HepG2 (cell line): ENCODE measurements at regions not wholly inside any gene's neighbourhood (a gene's known extent, or its start where the extent isn't known, plus 50 kb on each side); places are given as distances from the start of the nearest gene placed in this dataset.

Source experiments
- ATAC-seq: fragments of 200-7000 bp; cut with Tn5 transposase; 3 replicates; pipeline ENCODE4 v1.9.1; 2020; ENCODE audit warnings: mild to moderate bottlenecking, moderate library complexity
- BruUV-seq: library from RNA; stranded (reverse); fragments of 400-500 nt; replicated peaks from 2 replicates; lab custom pipeline; 2021; lab: Mats Ljungman, UMichigan
- CTCF ChIA-PET: fragments of 300-600 bp; formaldehyde crosslinking; extraction: SDS; loops from one replicate; lab custom pipeline; 2021; ENCODE audit warnings: low total read pairs, inconsistent platforms, low intra/inter-chr PET ratio; lab: Yijun Ruan, JAX
- POLR2A ChIA-PET: fragments of 350-600 bp; sonication (Branson Sonifier 250); formaldehyde crosslinking; loops from one replicate; lab custom pipeline; 2020; ENCODE audit warnings: antibody characterized with exemption, inconsistent platforms; lab: Yijun Ruan, JAX
- DNase-seq: peaks from one replicate; pipeline ENCODE4 v3.0.0-alpha.2; 2015; ENCODE audit warnings: low spot score
- FAIRE-seq: peaks from 3 replicates; lab custom pipeline; 2011; peaks lifted over from hg19 to GRCh38; lab: Jason Lieb, UNC
- H2AFZ ChIP-seq: one replicate; pipeline ENCODE4 v1.6.1; 2011; ENCODE audit warnings: low read length, inconsistent platforms
- H3K27ac ChIP-seq: fragments of 300-600 bp; 3 replicates; pipeline ENCODE4 v1.8.0; 2011; ENCODE audit warnings: mixed run types, mild to moderate bottlenecking, mixed read lengths, low read length, inconsistent platforms; ENCODE audit not compliant: insufficient read depth; ENCODE audit errors: extremely low read length
- H3K27me3 ChIP-seq, 2 experiments: fragments of 200-600 bp in 1 of 2; 2 replicates in 1 of 2; 3 replicates in 1 of 2; pipeline versions ENCODE4 v1.6.0 to v1.8.0; 2011; ENCODE audit warnings: low read length in 2 of 2, mild to moderate bottlenecking in 2 of 2, moderate library complexity in 2 of 2, inconsistent platforms in 1 of 2; ENCODE audit not compliant: insufficient read depth in 2 of 2, control insufficient read depth in 1 of 2
- H3K36me3 ChIP-seq, 2 experiments: fragments of 200-600 bp in 1 of 2; replicated peaks in 1 of 2; 2 replicates in 1 of 2; 3 replicates in 1 of 2; pipeline versions ENCODE4 v1.5.1 to v1.8.0; 2011; ENCODE audit warnings: low read length in 2 of 2, inconsistent platforms in 1 of 2; ENCODE audit not compliant: insufficient read depth in 2 of 2, control insufficient read depth in 1 of 2
- H3K4me1 ChIP-seq: 2 replicates; pipeline ENCODE4 v1.5.1; 2012; ENCODE audit warnings: low read length, inconsistent platforms; ENCODE audit not compliant: insufficient read depth
- H3K4me2 ChIP-seq: 2 replicates; pipeline ENCODE4 v1.6.0; 2011; ENCODE audit warnings: low read depth, low read length, inconsistent platforms
- H3K4me3 ChIP-seq, 3 experiments: fragments of 200-600 bp in 1 of 3; sonication (generic), shearing (Covaris generic) in 1 of 3; replicated peaks in 1 of 3; 2 replicates each; pipeline ENCODE4 v1.5.1; 2011 to 2016; ENCODE audit warnings: low read length in 3 of 3, inconsistent platforms in 2 of 3, low read depth in 2 of 3, mild to moderate bottlenecking in 2 of 3, control low read depth in 1 of 3, mixed read lengths in 1 of 3; ENCODE audit not compliant: insufficient read depth in 1 of 3
- H3K79me2 ChIP-seq: one replicate; pipeline ENCODE4 v1.6.1; 2011; ENCODE audit warnings: low read length, inconsistent platforms; ENCODE audit not compliant: insufficient read depth
- H3K9ac ChIP-seq: 2 replicates; pipeline ENCODE4 v1.6.0; 2011; ENCODE audit warnings: mild to moderate bottlenecking, low read depth, low read length, inconsistent platforms; ENCODE audit not compliant: insufficient read depth
- H3K9me3 ChIP-seq: 2 replicates; pipeline ENCODE4 v1.5.1; 2012; ENCODE audit warnings: mild to moderate bottlenecking, low read length
- H4K20me1 ChIP-seq: 2 replicates; pipeline ENCODE4 v1.6.0; 2011; ENCODE audit warnings: inconsistent platforms, mild to moderate bottlenecking, low read length, moderate library complexity; ENCODE audit not compliant: insufficient read depth
- ATF7 ChIP-seq, 2 experiments: fragments of 450-650 bp in 1 of 2; sonication (generic) in 1 of 2; formaldehyde crosslinking in 1 of 2; IDR thresholded peaks; 2 replicates each; pipeline versions ENCODE4 v1.4.0 to v1.6.1; 2016 to 2020; ENCODE audit warnings: antibody characterized with exemption in 1 of 2, mild to moderate bottlenecking in 1 of 2, missing genetic modification reagents in 1 of 2
- CBFB ChIP-seq: sonication (generic); formaldehyde crosslinking; IDR thresholded peaks from 2 replicates; pipeline ENCODE4 v1.4.0; 2020; ENCODE audit warnings: missing genetic modification reagents
- FOXA1 ChIP-seq, 2 experiments: fragments of 450-650 bp in 1 of 2; sonication (generic) in 1 of 2; formaldehyde crosslinking in 1 of 2; IDR thresholded peaks; 2 replicates each; pipeline versions ENCODE4 v1.4.0 to v1.6.1; 2016 to 2020; ENCODE audit warnings: missing genetic modification reagents in 1 of 2
- FOXJ3 ChIP-seq: sonication (generic); formaldehyde crosslinking; IDR thresholded peaks from 2 replicates; pipeline ENCODE4 v1.4.0; 2020; ENCODE audit warnings: missing genetic modification reagents, mild to moderate bottlenecking, borderline replicate concordance
- KLF11 ChIP-seq: IDR thresholded peaks from 2 replicates; pipeline ENCODE4 v1.6.1; 2016; ENCODE audit warnings: missing compliant biosample characterization
- RFXANK ChIP-seq: IDR thresholded peaks from 2 replicates; pipeline ENCODE4 v1.6.1; 2016
- ZEB1 ChIP-seq: IDR thresholded peaks from 2 replicates; pipeline ENCODE4 v1.6.1; 2012; ENCODE audit warnings: mild to moderate bottlenecking, low read depth, inconsistent platforms; ENCODE audit not compliant: insufficient replicate concordance
- ZFP62 ChIP-seq: sonication (generic); formaldehyde crosslinking; IDR thresholded peaks from 2 replicates; pipeline ENCODE4 v1.4.0; 2020; ENCODE audit warnings: missing genetic modification reagents
- ZNF121 ChIP-seq: sonication (generic); formaldehyde crosslinking; IDR thresholded peaks from 2 replicates; pipeline ENCODE4 v1.5.0; 2020; ENCODE audit warnings: mild to moderate bottlenecking, missing genetic modification reagents
- WGBS: methylation state at CpG from one replicate; pipeline ENCODE4 v1.1.6; 2017; ENCODE audit warnings: low lambda C conversion rate; 5-methylcytosine and 5-hydroxymethylcytosine counted together
- in situ Hi-C: cut with HindIII; loops from 2 replicates; pipeline ENCODE4 v1.10.0; 2017; ENCODE audit warnings: low pct_unique_long_range_greater_than_20kb; ENCODE audit not compliant: extremely low pct_ligation_motif_present
- intact Hi-C: fragments of 100-400 bp; cut with micrococcal nuclease; formaldehyde crosslinking; loops from one replicate; pipeline ENCODE4 v1.10.0; 2022; ENCODE audit not compliant: unreplicated experiment
- TF ChIP-seq, protein P1 (sequence below): fragments of 450-650 bp; IDR thresholded peaks from 2 replicates; pipeline ENCODE4 v1.6.1; 2017
- TF ChIP-seq, protein P2 (sequence below): sonication (generic); formaldehyde crosslinking; IDR thresholded peaks from 2 replicates; pipeline ENCODE4 v1.4.0; 2020; ENCODE audit warnings: missing genetic modification reagents
- TF ChIP-seq, protein P3 (sequence below): sonication (generic); formaldehyde crosslinking; IDR thresholded peaks from 2 replicates; pipeline ENCODE4 v1.8.0; 2022; ENCODE audit warnings: mild to moderate bottlenecking, missing genetic modification reagents, moderate library complexity
- TF ChIP-seq, protein P4 (sequence below): sonication (generic); formaldehyde crosslinking; IDR thresholded peaks from 2 replicates; pipeline ENCODE4 v1.5.0; 2020; ENCODE audit warnings: mild to moderate bottlenecking, missing genetic modification reagents
- TF ChIP-seq, protein P5 (sequence below): sonication (generic); formaldehyde crosslinking; IDR thresholded peaks from 2 replicates; pipeline ENCODE4 v1.4.0; 2020; ENCODE audit warnings: mild to moderate bottlenecking, missing genetic modification reagents

DNA sequence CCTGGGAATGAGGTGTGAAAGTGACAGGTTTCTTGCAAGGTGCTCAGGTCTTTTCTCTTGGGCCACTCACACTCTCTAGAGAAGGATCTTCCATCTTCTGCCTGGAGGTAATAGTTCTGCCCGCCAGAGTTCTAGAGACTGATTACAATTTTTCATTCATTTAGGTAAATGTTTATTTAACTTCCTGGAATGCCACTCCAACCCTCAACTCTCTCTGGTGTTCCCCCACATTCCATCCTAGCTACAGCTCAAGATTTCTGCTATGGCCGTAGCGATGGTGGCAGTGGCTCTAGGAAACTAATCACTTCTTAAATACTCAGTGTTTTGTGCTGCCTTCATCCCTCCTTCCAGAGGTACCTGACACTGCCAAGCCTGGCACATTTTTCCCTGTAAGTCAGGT is 174.6 kb downstream of the WDR11 start:
- intact Hi-C loops (no loop called here), in situ Hi-C loops (no loop called here)
- no TSS peak for BruUV-seq
- DNase-seq (no peak), FAIRE-seq (no peak), ATAC-seq (no peak)
- Histone ChIP-seq H3K9me3 (no peaks in the 10 kb centered on the region), H3K27ac (no peak overlapping the region), H3K27me3 (peaks cover 0 to 1% of the 10 kb centered on the region in 2 experiments; a peak in 1 of 5 replicates), H3K4me3 (no peak overlapping the region), H3K4me1 (no peaks in the 10 kb centered on the region; the same call in 1 of the 2 replicates), H4K20me1 (no peaks in the 10 kb centered on the region), H3K4me2 (no peak overlapping the region), H2AFZ (no peak overlapping the region), H3K9ac (no peak overlapping the region), H3K79me2 (no peaks in the 10 kb centered on the region), H3K36me3 (no peaks in the 10 kb centered on the region)
- 6% methylated on average over 3 of the region's 3 CpGs for WGBS
- POLR2A ChIA-PET, result no interaction called here
- CTCF ChIA-PET, result no interaction called here
- TF ChIP-seq, protein P1, sequence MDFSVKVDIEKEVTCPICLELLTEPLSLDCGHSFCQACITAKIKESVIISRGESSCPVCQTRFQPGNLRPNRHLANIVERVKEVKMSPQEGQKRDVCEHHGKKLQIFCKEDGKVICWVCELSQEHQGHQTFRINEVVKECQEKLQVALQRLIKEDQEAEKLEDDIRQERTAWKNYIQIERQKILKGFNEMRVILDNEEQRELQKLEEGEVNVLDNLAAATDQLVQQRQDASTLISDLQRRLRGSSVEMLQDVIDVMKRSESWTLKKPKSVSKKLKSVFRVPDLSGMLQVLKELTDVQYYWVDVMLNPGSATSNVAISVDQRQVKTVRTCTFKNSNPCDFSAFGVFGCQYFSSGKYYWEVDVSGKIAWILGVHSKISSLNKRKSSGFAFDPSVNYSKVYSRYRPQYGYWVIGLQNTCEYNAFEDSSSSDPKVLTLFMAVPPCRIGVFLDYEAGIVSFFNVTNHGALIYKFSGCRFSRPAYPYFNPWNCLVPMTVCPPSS, result no peak
- TF ChIP-seq CBFB (CRISPR knock-in tag) (no peak), ZEB1 (no peak), RFXANK (CRISPR knock-in tag) (no peak), FOXA1 (IDR thresholded peaks at IDR 0.05) (no peak), FOXA1 (CRISPR knock-in tag; IDR thresholded peaks at IDR 0.05) (no peak), ZNF121 (no peak), ZFP62 (CRISPR knock-in tag) (no peak), FOXJ3 (CRISPR knock-in tag) (no peak), ATF7 (IDR thresholded peaks at IDR 0.05) (no peak), ATF7 (CRISPR knock-in tag; IDR thresholded peaks at IDR 0.05) (no peak), KLF11 (CRISPR knock-in tag) (no peak)
- TF ChIP-seq, protein P2, sequence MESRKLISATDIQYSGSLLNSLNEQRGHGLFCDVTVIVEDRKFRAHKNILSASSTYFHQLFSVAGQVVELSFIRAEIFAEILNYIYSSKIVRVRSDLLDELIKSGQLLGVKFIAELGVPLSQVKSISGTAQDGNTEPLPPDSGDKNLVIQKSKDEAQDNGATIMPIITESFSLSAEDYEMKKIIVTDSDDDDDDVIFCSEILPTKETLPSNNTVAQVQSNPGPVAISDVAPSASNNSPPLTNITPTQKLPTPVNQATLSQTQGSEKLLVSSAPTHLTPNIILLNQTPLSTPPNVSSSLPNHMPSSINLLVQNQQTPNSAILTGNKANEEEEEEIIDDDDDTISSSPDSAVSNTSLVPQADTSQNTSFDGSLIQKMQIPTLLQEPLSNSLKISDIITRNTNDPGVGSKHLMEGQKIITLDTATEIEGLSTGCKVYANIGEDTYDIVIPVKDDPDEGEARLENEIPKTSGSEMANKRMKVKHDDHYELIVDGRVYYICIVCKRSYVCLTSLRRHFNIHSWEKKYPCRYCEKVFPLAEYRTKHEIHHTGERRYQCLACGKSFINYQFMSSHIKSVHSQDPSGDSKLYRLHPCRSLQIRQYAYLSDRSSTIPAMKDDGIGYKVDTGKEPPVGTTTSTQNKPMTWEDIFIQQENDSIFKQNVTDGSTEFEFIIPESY (CRISPR knock-in tag), result no peak
- TF ChIP-seq, protein P3, sequence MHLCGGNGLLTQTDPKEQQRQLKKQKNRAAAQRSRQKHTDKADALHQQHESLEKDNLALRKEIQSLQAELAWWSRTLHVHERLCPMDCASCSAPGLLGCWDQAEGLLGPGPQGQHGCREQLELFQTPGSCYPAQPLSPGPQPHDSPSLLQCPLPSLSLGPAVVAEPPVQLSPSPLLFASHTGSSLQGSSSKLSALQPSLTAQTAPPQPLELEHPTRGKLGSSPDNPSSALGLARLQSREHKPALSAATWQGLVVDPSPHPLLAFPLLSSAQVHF (CRISPR knock-in tag), result no peak
- TF ChIP-seq, protein P4, sequence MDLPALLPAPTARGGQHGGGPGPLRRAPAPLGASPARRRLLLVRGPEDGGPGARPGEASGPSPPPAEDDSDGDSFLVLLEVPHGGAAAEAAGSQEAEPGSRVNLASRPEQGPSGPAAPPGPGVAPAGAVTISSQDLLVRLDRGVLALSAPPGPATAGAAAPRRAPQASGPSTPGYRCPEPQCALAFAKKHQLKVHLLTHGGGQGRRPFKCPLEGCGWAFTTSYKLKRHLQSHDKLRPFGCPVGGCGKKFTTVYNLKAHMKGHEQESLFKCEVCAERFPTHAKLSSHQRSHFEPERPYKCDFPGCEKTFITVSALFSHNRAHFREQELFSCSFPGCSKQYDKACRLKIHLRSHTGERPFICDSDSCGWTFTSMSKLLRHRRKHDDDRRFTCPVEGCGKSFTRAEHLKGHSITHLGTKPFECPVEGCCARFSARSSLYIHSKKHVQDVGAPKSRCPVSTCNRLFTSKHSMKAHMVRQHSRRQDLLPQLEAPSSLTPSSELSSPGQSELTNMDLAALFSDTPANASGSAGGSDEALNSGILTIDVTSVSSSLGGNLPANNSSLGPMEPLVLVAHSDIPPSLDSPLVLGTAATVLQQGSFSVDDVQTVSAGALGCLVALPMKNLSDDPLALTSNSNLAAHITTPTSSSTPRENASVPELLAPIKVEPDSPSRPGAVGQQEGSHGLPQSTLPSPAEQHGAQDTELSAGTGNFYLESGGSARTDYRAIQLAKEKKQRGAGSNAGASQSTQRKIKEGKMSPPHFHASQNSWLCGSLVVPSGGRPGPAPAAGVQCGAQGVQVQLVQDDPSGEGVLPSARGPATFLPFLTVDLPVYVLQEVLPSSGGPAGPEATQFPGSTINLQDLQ, result no peak
- TF ChIP-seq, protein P5, sequence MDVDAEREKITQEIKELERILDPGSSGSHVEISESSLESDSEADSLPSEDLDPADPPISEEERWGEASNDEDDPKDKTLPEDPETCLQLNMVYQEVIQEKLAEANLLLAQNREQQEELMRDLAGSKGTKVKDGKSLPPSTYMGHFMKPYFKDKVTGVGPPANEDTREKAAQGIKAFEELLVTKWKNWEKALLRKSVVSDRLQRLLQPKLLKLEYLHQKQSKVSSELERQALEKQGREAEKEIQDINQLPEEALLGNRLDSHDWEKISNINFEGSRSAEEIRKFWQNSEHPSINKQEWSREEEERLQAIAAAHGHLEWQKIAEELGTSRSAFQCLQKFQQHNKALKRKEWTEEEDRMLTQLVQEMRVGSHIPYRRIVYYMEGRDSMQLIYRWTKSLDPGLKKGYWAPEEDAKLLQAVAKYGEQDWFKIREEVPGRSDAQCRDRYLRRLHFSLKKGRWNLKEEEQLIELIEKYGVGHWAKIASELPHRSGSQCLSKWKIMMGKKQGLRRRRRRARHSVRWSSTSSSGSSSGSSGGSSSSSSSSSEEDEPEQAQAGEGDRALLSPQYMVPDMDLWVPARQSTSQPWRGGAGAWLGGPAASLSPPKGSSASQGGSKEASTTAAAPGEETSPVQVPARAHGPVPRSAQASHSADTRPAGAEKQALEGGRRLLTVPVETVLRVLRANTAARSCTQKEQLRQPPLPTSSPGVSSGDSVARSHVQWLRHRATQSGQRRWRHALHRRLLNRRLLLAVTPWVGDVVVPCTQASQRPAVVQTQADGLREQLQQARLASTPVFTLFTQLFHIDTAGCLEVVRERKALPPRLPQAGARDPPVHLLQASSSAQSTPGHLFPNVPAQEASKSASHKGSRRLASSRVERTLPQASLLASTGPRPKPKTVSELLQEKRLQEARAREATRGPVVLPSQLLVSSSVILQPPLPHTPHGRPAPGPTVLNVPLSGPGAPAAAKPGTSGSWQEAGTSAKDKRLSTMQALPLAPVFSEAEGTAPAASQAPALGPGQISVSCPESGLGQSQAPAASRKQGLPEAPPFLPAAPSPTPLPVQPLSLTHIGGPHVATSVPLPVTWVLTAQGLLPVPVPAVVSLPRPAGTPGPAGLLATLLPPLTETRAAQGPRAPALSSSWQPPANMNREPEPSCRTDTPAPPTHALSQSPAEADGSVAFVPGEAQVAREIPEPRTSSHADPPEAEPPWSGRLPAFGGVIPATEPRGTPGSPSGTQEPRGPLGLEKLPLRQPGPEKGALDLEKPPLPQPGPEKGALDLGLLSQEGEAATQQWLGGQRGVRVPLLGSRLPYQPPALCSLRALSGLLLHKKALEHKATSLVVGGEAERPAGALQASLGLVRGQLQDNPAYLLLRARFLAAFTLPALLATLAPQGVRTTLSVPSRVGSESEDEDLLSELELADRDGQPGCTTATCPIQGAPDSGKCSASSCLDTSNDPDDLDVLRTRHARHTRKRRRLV, result no peak
